IPS-18a (cell line): ENCODE measurements at regions not wholly inside any gene's neighbourhood (a gene's known extent, or its start where the extent isn't known, plus 50 kb on each side); places are given as distances from the start of the nearest gene placed in this dataset.

Source experiments
- H3K27ac ChIP-seq: one replicate; pipeline ENCODE4 v1.5.1; 2013; ENCODE audit warnings: low read length
- H3K27me3 ChIP-seq: one replicate; pipeline ENCODE4 v1.6.1; 2013; ENCODE audit warnings: mild to moderate bottlenecking, low read length; ENCODE audit not compliant: control insufficient read depth, insufficient read depth
- H3K36me3 ChIP-seq: one replicate; pipeline ENCODE4 v1.6.1; 2013; ENCODE audit warnings: low read depth, low read length; ENCODE audit not compliant: control insufficient read depth
- H3K4me1 ChIP-seq: one replicate; pipeline ENCODE4 v1.6.1; 2013; ENCODE audit warnings: low read depth, low read length; ENCODE audit not compliant: control insufficient read depth
- H3K4me3 ChIP-seq: one replicate; pipeline ENCODE4 v1.5.1; 2013; ENCODE audit warnings: low read length
- H3K9ac ChIP-seq: one replicate; pipeline ENCODE4 v1.6.1; 2013; ENCODE audit warnings: mild to moderate bottlenecking, low read length, moderate library complexity
- H3K9me3 ChIP-seq: one replicate; pipeline ENCODE4 v1.6.1; 2013; ENCODE audit warnings: low read depth, low read length; ENCODE audit not compliant: control insufficient read depth

DNA sequence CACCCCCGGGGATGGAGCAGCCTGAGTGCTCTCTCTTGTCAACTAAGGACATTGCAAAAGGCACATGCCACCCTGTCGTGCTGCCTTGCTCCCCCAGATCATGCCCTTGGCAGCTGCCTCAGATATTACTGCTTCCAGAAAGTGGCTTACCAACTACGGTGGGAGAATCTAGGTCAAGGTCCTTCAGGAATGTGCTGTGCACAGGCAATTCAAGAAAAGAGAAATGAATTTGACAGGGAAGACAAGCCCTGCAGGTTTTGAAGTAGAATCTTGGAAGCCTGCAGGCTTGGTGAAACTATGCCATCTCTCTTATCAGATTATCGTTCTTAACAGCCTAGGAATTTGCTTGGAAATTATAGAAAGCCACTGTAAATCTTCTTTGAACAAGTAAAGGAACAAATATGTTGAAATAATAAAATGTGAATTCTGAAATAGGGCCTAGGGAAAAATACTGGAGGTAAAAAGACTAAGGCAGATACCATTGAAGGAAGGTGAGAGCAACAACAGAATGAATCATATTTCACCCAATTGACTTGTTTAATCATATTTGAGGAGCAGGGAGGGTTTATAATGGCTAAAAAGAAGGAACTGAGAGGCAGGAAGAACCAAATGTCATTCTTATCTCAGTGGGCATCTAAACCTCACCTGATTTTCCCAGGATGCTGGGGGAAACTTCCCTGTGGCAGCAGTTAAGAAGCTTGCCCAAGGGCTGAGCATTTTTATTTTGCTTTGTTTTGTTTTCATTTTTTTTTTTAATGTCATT is 94.0 kb upstream of the GLS start:
- H3K4me1 ChIP-seq = peaks cover 20% of the 10 kb centered on the region
- no peak overlapping the region for H3K9ac ChIP-seq
- no peaks in the 10 kb centered on the region for H3K36me3 ChIP-seq
- no peaks in the 10 kb centered on the region for H3K27me3 ChIP-seq
- no peak overlapping the region for H3K4me3 ChIP-seq
- no peaks in the 10 kb centered on the region for H3K9me3 ChIP-seq
- no peak overlapping the region for H3K27ac ChIP-seq

DNA sequence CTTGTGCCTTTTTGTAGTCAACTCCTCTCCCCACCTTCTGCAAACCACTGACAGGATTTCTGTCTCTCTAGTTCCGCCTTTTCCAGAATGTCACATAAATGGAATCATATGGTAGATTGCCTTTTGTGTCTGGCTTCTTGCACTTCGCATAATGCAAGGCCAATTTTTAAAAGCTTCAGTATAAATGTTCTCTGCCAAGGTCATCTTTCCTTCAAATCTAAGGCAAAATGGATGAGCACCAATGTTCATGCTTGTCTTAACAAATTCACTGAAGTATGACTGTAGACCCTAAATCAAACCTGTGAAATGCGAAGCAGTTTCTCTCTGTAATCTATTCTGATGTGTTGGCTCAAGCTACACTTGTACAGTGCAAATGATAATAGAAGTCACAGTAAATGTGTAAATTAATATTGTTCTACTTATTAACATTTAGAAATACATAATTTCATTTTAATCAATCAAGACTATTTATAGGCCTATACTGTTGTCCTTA is 92.8 kb upstream of the GLS start:
- H3K4me3 ChIP-seq = no peak overlapping the region
- H3K9me3 ChIP-seq = no peaks in the 10 kb centered on the region
- H3K27ac ChIP-seq = no peak overlapping the region
- peaks cover 28% of the 10 kb centered on the region for H3K4me1 ChIP-seq
- no peaks in the 10 kb centered on the region for H3K36me3 ChIP-seq
- H3K27me3 ChIP-seq = no peaks in the 10 kb centered on the region
- H3K9ac ChIP-seq = no peak overlapping the region

- Histone ChIP-seq H3K4me1 (peaks cover 28% of the 10 kb centered on the region), H3K27ac (no peak overlapping the region), H3K9me3 (no peaks in the 10 kb centered on the region), H3K9ac (no peak overlapping the region), H3K4me3 (no peak overlapping the region), H3K27me3 (no peaks in the 10 kb centered on the region), H3K36me3 (no peaks in the 10 kb centered on the region)
Measured at GRCh38 chr2:190789074-190790004, 91.3 kb upstream of the GLS start.

DNA sequence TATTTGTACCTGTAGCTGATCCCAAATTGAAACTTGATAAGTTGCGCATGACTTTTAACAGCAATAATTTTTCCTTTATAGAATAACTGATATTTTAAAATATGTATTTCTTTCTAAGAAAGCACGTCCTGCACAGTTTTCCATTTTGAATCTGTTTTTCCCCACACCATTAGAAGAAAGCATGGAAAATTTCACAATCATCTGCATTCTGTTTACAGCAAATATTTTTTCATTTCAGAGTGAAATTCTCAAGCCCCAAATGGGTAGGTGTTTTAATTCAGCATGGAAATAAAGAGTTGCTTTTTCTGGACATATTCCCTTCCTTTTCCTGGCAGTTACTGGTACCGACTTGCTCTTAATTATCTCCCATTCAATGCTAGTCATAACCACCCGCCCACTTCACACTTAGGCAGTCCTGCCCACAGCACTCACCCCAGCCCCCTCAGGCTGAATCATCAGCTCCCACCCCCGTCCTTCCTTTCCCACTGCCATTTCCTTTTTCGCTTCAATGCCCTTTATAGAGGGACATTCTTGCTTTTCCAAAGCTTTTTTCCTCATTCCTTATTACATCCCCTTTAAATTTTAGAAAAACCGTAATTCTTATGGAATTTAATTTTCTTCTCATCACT is 89.2 kb upstream of the GLS start:
- Histone ChIP-seq H3K9me3 (no peaks in the 10 kb centered on the region), H3K27me3 (no peaks in the 10 kb centered on the region), H3K36me3 (no peaks in the 10 kb centered on the region), H3K27ac (no peak overlapping the region), H3K9ac (no peak overlapping the region), H3K4me3 (no peak overlapping the region), H3K4me1 (peaks cover 26% of the 10 kb centered on the region)

DNA sequence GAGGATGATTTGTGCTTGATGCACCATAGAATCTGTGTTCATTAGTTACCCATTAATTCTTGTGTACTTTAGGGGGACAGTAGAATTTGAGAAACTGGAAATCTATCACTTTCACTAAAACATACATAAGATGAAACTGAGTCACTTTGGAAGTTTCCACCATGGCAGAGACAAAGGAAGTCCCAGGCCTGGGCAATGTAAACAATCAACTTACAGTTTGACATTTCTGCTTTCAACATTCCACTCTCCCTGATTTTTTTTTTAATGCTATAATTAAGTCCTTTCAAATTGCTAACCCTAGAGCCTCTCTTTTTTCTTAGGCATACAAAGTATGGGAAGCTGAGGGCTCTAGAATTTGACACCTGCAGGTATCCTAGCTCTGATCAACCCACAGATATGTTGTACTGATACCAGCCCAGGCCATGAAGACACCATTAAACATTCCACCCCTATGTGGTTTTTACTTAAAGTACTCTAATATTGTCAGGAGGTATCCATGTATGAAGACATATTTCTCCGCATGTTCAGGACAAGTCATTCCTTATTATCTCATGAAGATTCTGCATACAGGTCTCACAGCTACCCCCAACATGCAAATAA is 88.5 kb upstream of the GLS start:
- Histone ChIP-seq H3K9ac (no peak overlapping the region), H3K4me1 (peaks cover 25% of the 10 kb centered on the region), H3K27me3 (no peaks in the 10 kb centered on the region), H3K27ac (no peak overlapping the region), H3K4me3 (no peak overlapping the region), H3K9me3 (no peaks in the 10 kb centered on the region), H3K36me3 (no peaks in the 10 kb centered on the region)

GRCh38 chr2:190792956-190793888 is 87.4 kb upstream of the GLS start:
- Histone ChIP-seq H3K27me3 (no peaks in the 10 kb centered on the region), H3K36me3 (no peaks in the 10 kb centered on the region), H3K9me3 (no peaks in the 10 kb centered on the region), H3K27ac (no peak overlapping the region), H3K4me3 (no peak overlapping the region), H3K4me1 (peaks cover 25% of the 10 kb centered on the region), H3K9ac (no peak overlapping the region)

DNA sequence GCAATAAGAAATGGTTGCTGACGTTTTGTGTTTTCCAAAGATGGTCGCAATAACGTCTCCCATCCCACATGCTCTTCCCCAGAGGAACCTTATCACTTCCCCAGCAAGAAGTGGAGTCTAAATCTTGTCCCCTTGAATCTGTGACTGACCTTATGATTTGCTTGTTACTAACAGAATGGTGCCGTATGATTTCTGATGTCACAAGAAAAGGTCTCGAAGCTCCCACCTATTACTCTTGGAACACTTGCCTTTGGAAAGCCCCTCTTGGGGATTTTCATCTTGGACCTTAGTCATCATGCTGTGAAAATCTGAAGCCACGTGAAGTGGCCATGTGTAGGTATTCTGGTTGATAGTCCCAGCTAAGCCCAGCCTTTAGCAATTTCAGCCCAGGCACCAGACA is 86.2 kb upstream of the GLS start:
- H3K9ac ChIP-seq = no peak overlapping the region
- no peaks in the 10 kb centered on the region for H3K9me3 ChIP-seq
- no peak overlapping the region for H3K4me3 ChIP-seq
- H3K27ac ChIP-seq = no peak overlapping the region
- H3K27me3 ChIP-seq = no peaks in the 10 kb centered on the region
- peaks cover 23% of the 10 kb centered on the region for H3K4me1 ChIP-seq
- no peaks in the 10 kb centered on the region for H3K36me3 ChIP-seq

DNA sequence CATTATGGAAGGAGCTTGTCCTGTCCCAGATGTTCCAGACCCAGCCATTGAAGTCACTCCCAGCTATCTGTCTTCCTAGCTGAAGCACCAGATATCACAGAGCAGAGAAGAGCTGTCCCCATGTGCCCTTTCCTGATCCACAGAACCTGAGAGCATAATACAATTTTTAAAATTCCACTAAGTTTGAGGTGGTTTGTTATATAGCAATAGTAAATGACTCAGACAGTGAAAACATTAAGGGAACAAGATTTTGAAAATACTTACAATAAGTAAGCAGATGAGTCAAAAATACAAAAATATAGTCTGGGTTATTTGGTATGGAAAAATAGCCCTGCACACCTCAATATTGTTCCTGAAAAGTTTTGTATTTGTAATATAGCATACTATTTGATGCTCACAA is 85.8 kb upstream of the GLS start:
- no peak overlapping the region for H3K27ac ChIP-seq
- H3K4me3 ChIP-seq = no peak overlapping the region
- H3K27me3 ChIP-seq = no peaks in the 10 kb centered on the region
- H3K4me1 ChIP-seq = peaks cover 22% of the 10 kb centered on the region
- H3K36me3 ChIP-seq = no peaks in the 10 kb centered on the region
- no peaks in the 10 kb centered on the region for H3K9me3 ChIP-seq
- H3K9ac ChIP-seq = no peak overlapping the region

GRCh38 chr2:190795686-190796085 is 84.9 kb upstream of the GLS start:
- Histone ChIP-seq H3K9me3 (no peaks in the 10 kb centered on the region), H3K27me3 (no peaks in the 10 kb centered on the region), H3K36me3 (no peaks in the 10 kb centered on the region), H3K9ac (no peak overlapping the region), H3K4me3 (no peak overlapping the region), H3K4me1 (peaks cover 24% of the 10 kb centered on the region), H3K27ac (no peak overlapping the region)

DNA sequence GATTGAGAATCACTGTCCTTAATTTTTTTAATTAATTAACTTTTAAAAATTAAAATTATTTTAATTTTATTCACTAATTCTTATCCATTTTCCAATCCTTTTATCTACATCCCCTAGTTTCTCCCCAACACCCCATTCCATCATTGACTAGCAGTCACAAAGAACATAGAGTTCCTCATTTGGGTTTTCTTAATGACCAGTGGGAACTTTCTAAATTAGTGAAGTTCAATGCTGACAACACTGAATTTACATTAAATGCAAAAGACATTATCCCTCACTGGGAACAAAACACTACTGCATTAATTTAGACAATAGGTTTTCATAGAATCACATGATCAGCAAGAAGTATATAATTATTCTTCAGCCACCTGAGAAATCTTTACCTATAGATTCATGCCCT is 80.6 kb upstream of the GLS start:
- peaks cover 35% of the 10 kb centered on the region for H3K4me1 ChIP-seq
- H3K4me3 ChIP-seq = peak overlapping the region; percentile 30
- H3K36me3 ChIP-seq = no peaks in the 10 kb centered on the region
- no peak overlapping the region for H3K27ac ChIP-seq
- H3K9ac ChIP-seq = no peak overlapping the region
- H3K27me3 ChIP-seq = no peaks in the 10 kb centered on the region
- H3K9me3 ChIP-seq = no peaks in the 10 kb centered on the region
